ENCODE measurements at regions not wholly inside any gene's neighbourhood (a gene's known extent, or its start where the extent isn't known, plus 50 kb on each side); places are given as distances from the start of the nearest gene placed in this dataset.

DNA sequence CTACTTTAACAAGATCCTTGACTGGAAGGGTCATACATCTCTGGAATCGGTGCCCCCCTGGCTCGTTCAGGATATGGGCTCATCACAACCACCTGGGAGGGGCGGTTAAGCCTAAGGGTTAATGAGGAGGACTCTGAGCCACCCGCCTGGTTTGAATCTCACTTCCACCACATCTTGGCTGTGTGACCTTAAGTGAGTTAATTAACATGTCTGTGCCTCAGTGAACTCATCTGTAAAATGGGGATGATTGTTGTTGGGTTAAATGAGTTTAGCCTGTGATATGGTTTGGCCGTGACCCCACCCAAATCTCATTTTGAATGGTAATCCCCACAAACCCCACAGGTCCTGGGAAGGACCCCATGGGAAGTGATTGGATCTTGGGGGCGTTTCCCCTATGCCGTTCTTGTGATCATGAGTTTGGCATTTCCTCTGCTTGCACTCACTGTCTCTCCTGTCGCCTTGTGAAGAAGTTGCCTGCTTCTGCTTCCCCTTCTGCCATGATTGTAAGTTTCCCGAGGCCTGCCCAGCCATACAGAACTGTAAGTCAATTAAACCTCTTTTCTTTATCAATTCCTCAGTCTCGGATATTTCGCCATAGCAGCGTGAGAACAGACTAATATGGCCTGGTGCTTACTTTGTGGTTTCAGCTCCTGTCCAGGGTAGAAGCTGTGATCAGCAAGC is 214.0 kb upstream of the CIBAR2 start:
- DNase-seq (ENCODE audit: low read depth) = no peak

DNA sequence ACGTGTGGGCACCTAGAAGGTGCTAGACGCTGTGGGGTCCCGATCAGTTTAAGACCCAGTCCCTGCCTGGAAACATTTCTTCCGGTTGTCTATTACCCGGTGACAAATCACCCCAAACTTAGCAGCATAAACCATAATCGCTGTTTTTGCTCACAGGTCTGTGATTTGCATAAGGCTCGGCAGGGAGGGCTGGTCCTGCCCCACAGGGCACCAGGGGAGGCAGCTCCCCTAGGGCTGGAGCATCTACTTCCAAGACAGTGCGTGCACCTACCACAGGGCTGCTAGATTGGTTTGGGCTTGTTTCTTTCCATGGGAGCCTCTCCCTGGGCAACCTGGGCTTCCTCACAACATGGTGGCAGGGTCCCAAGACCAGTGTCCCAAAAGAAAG is 214.5 kb upstream of the CIBAR2 start:
- DNase-seq (ENCODE audit: low read depth) = no peak

DNA sequence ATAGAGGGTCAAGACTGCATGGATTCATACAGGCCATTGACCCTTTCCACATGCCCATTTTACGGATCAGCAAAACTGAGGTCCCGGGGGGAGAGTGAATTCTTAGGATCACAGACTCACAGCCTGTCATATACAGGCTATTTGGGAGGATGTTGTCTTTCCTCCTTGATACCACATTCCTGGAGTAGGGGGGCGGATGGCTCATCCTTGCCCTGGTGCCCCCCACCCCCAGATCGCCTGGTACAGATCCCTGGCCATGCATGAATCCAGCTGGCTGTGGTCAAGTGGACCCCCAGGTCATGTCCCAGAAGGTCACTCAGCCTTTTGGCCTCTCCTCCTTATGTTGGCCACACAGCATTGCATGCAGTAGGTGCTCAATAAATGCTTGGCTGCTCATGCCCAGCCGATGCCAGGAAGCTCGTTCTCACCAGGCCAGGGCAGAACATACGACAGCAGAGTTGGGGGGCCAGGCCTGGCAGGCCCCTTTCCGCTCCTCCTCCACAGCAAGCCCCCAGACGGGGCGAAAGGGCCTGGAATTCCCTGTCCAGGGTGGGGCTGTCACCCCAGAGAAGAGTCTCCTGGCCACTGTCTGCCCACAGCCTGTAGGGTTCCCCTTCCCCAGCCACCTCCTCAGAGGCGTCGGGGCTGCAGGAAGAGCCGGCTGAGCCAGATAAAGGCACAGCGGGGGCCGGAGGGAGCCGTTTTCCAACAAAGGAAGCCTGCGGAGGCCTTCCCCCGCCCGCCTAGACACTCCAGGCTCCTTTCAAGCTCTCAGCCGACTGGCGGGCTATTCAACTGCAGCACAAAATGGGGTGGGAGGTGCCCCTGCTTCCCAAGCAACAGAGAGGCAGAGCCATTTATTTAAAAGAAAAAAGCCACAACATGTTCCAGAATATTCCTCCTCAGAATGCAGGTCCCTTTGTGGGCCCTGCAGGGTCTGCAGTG is 215.7 kb upstream of the CIBAR2 start:
- DNase-seq (ENCODE audit: low read depth) = no peak

DNA sequence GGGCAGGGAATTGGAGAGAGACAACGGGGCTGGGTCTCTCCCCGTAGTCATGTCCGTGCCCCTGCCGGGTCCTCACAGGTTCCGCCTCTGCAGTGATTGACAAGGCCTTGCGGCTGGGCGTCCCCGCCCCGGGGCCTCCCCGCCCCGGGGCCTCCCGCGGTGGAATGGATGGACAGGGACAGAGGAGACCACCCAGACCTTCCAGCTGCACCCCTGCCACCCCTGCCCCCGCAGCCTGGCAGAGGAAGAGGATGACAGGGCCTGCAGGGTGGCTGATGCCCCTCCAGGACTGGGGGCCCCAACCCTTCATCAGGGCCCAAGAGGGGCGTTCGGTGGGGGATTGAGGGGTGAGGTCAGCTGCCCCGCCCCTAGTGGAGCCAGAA is 216.4 kb upstream of the CIBAR2 start:
- no peak for DNase-seq (ENCODE audit: low read depth)

DNA sequence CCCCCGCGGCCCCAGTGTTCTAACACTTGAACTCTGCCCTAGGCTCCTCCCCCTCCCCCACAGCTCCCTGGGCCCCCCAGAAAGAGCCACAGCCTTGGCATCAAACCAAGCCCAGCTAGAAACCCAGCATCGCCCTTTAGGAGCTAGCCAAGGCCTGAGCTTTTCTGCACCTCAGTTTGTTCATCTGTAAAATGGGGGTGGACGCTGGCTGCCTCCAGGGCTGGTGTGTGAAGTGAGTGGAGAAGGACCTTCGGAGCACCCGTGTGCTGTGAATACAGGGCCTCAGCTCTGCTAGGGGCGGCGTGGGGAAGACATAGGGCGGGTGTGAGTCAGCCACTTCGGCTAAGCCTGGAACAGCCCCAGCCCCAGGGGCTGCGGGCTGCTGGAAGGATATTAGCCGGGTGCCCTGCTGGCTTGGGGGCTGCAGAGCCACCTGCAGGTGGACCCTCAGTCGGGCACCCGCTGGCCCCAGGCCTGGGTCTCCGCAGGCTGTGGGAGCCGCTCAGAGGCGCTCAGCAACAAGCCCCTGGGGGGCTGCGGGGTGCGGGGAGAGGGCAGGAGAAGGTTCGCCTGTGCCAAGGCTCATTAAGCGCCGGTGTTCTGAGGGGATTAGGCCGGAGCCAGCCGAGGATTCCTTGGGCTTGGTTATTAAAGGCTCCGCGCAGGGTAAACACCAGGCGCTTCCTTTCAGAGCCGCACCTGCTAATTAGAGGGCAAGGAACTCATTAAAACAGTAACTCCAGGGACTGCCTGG is 217.0 kb upstream of the CIBAR2 start:
- DNase-seq (ENCODE audit: low read depth) = no peak

DNA sequence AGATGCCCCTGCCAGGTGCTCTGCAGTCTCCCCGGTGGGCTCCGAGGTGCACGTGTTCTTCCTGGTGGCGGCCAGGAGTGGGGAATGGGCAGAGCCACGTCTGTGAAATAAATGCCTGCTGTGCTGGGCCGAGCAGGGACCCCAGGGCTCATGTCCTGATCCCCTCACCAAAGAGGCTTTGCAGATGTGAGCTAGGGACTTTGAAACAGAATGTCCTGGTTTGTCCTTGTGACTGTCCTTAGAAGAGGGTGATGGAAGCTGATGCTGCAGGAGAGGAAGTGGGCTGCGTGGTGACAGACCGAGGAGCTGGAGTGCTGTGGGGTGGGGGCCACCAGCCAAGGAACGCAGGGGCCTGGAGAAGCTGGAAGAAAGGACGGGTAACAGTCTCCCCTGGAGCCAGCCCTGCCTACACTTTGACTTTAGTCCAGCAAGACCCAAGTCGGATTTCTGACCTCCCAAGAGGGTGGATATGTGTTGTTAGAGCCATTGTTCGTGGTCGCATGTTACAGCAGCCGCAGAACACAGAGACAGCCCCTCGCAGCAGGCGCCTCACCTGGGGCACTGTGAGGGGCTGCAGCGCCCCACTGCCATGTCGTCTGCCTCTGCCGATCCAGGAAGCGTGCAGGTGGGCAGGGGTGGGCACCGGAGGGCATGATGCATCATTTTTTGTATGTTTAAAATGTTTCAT is 217.9 kb upstream of the CIBAR2 start:
- no peak for DNase-seq (ENCODE audit: low read depth)

DNA sequence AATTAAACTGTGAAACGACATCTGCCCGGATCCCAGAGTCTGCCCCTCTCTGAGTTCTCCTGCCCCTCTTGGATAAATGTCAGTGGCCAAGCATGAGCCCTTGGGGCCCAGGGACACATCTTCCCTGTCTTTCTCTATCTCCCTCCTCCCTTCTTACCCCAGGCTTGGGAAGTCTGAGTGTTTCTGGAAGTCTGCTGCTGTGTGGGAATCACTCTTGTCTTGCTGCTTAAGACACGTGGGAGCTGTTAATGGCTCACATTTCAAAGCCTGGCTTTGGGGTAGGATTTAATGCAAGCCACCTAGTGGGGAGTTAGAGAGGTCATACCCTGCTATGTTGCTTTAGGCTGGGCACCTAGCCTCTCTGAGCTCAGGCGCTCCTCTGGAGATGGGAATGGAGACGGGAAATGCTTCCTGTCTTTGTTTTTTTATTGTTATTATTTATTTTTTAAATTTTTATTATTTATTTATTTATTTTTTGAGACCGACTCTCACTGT is 218.5 kb upstream of the CIBAR2 start:
- no peak for DNase-seq (ENCODE audit: low read depth)

DNA sequence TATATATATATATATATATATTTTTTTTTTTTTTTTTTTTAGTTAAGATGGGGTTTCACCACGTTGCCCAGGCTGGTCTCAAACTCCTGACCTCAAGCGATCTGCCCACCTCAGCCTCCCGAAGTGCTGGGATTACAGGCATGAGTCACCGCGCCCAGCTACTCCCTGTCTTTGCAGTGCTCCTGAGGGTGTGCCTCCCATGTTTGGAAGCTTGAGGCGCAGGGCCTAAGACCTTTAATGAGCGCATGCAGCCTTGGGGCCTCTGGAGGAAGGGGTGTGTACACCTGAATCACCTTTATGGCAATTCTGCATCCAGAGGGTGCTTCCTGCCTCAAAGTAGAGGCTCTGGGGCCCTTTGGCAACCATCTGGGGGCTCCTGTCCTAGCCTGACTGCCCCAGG is 219.4 kb upstream of the CIBAR2 start:
- DNase-seq (ENCODE audit: low read depth) = no peak

DNA sequence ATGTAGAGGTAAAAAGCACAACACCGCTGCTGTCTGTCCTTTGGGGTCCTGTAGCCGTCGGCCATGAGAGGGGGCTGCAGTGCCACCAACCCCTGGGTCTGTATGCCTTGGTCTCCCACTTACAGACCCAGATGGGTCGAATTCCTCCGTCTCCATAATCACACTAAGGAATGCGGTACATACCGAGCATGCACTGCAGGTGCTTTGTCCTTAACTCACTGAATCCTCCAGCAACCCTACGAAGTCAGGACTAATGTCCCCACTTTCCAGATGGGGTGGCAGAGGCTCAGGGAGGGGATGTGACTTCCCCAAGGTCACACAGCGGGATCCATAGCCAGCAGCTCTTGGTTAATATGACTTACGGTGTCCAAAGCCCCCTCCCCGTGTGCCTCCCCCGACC is 219.9 kb upstream of the CIBAR2 start:
- no peak for DNase-seq (ENCODE audit: low read depth)

DNA sequence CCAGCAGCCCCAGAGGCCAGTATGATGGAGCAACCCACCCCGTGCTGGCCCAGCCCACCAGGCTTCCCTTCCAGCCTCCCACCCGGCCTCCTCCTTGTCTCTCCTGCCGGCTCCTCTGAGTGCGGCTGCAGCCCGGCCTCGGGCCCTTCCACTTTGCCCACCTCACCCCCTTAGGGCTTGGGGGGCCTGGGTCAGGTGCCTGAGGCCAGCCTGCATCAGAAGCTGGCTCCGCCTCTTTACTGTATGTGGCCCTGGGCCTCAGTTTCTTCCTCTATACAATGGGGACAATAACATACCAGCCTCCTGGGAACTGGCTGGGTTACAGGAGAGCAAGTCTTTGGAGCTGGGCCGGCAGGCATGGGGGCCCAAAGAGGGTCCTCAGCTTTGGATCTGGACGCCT is 221.1 kb upstream of the CIBAR2 start:
- DNase-seq (ENCODE audit: low read depth) = no peak

DNA sequence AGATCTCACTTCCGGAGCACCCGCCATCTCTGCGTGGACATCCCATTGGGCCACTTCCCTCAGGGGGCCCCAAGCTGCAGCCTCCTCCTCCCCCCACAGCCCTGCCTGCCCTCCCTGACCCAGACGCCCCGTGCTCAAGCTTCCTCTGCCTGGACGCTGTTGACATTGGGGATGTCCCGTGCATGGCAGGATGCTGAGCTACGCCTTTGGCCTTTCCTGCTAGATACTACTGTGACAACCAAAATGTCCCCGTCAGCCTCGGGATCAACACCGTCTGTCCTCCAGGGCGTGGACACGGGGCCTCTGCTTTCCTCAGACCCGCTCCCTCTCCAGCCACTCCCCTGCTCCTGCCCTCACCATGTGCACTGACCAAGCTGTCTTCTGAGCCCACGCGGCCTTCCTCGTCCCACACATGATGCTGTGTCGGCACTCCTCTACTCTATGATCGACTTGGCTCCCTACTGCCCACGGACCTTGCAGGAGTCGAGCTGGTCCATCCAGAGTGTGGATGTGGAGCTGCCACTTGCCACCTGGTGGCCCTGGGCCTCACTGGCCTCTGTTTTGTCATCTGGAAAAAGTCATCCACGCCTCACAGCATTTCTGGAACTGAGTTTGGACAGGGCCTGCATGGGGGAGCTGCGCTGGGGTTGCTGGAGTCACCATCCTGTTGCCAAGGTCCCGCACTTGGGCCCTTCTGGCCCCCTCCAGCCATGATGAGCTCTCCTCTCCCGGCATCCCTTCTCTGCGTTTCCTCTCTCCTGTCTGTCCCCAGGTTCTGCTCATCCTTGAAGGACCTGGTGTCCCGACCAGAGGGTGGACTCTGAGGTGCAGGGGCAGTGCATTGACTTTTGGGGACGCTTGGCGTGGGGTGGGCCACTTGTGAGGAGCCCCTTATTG is 221.7 kb upstream of the CIBAR2 start:
- DNase-seq (ENCODE audit: low read depth) = no peak

DNA sequence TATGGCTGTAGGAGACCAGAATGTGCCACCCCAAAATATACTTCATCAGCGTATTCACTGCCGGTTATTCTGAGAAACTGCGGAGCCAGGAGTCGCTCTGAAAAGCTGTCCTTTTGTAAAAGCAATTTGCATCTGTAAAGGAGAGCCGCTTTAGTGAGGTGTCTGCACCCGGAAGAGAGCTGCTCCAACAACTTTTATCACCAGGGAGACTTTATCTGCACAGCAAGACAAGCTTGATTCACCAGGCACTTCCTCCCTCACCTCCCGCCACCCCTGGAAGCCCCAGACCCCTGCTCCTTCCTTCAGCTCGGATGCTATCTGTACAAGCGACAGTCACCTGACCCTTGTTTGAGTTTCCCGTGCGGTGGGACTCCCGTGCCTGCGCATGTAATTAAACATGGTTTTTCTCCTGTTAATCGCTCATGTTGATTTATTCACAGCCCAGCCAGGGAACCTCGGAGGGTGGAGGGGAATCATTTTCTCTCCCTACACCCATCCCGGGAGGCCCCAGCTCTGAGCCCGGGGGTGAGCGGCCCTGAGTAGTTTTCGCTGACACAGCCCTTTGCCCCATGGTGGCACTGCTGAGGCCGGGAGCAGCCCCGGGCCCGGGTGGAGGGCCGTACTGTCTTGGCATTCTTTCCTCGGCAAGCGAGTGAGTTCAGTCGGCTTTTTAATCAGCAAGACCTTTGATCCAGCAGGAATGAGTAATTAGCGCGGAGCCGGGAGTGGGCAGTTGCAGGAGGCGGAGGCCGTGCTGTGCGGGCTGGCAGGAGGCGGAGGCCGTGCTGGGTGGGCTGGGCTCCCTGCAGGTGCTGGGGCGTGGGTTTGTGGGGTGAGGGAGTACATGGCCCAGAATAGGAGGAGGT is 222.7 kb upstream of the CIBAR2 start:
- DNase-seq (ENCODE audit: low read depth) = no peak

DNA sequence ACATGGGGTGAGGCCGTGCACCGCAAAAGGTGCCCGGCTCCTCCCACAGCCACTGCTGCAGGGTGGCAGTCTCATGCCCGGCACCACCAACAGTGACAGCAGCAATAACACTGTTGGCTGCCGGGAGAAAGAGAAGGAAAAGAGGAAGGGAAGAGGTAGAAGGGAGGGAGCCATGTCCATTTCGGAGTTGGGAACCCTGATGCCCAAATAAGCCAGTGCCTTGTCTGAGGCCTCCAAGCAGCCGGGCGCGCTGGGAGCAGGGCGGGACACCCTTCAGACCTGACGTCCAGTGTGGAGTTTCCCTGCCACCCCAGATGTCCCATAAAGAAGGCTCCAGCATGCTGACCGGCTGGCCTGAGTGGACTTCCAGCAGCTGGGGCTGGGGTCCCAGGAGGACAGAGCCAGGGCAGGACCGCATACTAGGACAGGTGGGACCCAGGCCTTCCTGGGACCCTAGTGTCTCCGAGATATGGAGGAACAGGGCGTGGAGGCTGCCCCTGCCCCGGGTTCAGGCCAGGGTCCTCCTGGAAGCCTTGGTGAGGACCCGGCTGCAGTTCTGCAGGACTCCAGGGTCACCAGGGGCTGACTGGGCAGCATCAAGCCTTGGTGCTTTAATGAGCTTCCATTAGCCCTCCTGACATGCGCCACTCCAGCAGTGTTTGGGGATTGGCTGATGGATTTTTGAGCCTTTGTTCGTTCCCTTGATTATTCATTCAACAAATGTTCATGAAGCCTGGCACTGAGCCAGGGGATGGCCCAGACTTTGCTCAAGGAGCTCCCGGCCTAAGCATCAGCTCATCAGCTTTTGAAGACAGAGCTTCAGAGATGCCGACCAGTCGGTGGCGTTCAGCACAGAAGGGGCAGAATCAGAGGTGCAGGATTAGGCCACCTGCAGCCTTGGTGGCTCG is 223.6 kb upstream of the CIBAR2 start:
- DNase-seq (ENCODE audit: low read depth) = no peak

DNA sequence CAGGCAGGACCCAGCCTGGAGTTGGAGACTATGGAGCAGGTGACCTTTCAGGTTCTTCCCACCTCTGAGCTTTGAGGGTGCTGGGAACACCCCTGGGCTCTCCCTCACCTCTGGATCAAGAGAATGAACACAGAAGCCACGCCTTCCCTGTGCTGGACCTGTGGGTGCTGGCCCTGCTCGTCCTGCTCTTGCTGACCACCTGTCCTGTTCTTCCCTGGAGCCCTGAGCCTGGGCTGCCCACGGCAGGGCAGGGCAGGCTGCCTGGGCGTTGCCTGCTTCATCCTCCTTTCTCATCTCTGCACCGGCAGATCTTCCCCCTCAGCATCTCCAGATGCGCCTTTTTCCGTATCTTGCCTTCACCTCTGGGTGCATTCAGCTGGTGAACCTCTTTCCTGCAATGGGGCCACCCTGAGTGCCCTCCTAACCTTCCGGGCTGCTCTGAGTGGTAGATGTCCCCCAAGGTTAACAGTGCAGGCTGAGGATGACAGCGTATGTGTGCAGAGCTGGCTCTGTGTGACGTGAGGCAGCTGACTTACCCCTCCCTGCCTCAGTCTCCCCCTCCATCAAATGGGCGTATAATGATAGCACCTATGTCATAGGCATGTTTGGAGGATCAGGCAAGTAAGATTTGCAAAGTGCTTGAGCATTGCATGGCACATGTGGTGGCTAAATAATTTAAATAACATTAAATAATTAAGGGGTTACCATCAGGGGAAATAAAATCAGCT is 225.8 kb upstream of the CIBAR2 start:
- DNase-seq (ENCODE audit: low read depth) = no peak

DNA sequence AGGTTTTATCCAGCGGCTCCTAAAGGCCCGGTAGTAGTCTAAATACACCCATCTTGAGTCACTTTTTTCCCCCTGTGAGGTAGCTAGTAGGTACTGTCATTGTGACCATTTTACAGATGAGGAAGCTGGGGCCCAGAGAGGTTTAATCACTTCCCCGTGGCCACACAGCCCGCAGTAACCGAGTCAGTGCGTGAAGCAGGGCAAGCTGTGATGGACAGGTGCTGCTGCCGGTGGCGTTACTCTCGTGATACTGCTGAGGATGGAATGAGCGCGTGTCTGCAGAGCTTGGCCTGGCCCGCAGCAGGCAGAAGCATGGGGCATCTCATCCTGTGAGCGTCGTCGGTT is 226.3 kb upstream of the CIBAR2 start:
- DNase-seq (ENCODE audit: low read depth) = no peak

DNA sequence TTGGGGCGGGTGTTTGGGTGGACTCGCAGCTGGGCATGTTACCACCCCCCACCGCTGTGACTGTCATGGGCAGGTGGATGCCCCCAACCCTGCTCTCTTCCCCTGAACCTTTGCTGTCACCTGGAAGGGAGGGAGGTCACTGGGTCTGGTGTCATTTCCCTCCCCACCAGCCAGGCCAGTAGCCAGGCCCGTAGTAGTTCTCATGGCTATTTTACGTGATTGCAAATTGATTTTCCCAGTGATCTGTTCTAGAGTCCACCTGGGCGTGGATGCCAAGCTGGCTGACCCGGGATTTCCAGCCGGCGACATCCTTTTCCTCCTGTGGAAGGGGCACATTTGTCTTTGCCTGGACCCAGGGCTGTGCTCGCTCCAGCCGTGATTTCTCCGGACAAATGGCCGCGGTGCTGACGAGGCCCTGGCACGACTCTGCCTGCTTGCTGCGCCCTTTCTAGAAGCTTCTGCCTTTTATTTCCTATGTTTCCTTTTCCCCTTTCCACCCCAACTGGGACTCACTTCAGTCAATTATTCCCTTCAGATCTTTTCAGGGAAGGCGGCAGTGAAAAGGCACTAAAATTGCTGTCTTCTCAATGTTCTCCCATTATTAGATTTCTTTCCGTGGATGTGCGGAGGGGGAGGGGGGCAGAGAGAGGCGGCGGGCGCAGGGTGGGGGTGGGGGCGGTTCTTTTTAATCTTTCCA is 226.9 kb upstream of the CIBAR2 start:
- no peak for DNase-seq (ENCODE audit: low read depth)

DNA sequence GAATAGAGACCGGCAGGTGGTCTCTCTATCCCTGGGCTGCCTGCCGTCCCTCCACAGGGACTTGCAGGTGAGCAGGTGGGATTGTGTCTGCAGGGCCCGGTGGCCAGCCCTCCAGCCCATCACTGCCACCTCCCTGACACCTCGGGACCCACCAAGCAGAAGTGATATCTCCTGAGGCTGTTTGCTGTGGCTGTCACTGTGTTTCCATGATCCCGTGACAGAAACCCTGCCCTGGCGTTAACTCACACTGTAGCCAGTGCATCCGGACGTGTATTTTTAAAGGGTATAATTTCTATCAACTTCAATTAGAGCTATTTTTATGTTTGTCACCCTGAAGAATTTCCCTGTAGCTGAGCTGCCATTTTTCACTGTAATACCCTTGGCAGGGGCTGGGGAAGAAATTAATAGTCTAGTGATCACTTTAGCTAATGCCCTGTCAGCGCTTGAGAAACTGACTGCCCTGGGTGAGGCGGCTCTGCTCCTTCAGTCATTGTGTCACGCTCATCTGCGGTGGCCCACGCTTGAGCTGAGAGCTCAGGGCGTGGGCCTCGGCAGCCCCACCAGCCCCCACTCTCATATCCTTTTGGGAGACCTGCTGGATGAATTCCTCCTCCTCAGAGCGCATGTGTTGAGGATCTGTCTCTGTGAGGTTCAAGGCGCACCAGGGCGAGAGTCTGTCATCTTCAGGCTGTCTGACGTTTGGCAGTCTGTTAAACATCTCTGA is 229.9 kb upstream of the CIBAR2 start:
- no peak for DNase-seq (ENCODE audit: low read depth)

Measured in stimulated activated CD8-positive, alpha-beta memory T cell treated with anti-CD3 and anti-CD28 coated beads, Interleukin-12 subunit alpha, Interleukin-12 subunit beta, amount 100 ng/mL, for 4 hours (primary cell).